ENCODE measurements at regions not wholly inside any gene's neighbourhood (a gene's known extent, or its start where the extent isn't known, plus 50 kb on each side); places are given as distances from the start of the nearest gene placed in this dataset.

- no peak for TF ChIP-seq CTCF (IDR thresholded peaks at IDR 0.05 in 2 of 3, conservative IDR thresholded peaks at IDR 0.05 in 1 of 3; ENCODE audit: borderline replicate concordance in 1 of 3, insufficient read depth in 1 of 3, low read depth in 2 of 3, low read length in 2 of 3)
- no peak for TF ChIP-seq RAD21 (IDR thresholded peaks at IDR 0.05; ENCODE audit: low read depth)
- TF ChIP-seq, protein P1, sequence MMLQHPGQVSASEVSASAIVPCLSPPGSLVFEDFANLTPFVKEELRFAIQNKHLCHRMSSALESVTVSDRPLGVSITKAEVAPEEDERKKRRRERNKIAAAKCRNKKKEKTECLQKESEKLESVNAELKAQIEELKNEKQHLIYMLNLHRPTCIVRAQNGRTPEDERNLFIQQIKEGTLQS (IDR thresholded peaks at IDR 0.05): no peak
- TF ChIP-seq POLR2AphosphoS5 (IDR thresholded peaks at IDR 0.05; ENCODE audit: low read depth, low read length): no peak
- no peak for TF ChIP-seq ZNF274 (IDR thresholded peaks at IDR 0.05; ENCODE audit: low read depth, low read length)
- TF ChIP-seq POLR2A (IDR thresholded peaks at IDR 0.05; ENCODE audit: borderline replicate concordance, extremely low read depth, insufficient read depth, insufficient read length): no peak
- no peak for TF ChIP-seq EZH2phosphoT487 (IDR thresholded peaks at IDR 0.05; ENCODE audit: borderline replicate concordance)
- no peak for TF ChIP-seq JUND (IDR thresholded peaks at IDR 0.05)
Observed at GRCh38 chr4:188915175-188915574, 775.9 kb downstream of the TRIML1 start.
